Astrocyte (in vitro differentiated cells and primary cell): ENCODE measurements at regions not wholly inside any gene's neighbourhood (a gene's known extent, or its start where the extent isn't known, plus 50 kb on each side); places are given as distances from the start of the nearest gene placed in this dataset.

ENCODE experiments used
- DNase-seq: peaks from one replicate; pipeline ENCODE4 v3.0.0-alpha.2; 2010; ENCODE audit warnings: low read depth
- FAIRE-seq: peaks from 2 replicates; lab custom pipeline; 2011; peaks lifted over from hg19 to GRCh38; lab: Jason Lieb, UNC
- H2AFZ ChIP-seq: 2 replicates; pipeline ENCODE4 v1.6.0; 2012; ENCODE audit warnings: low read depth, low read length, inconsistent platforms
- H3K27ac ChIP-seq: 2 replicates; pipeline ENCODE4 v1.5.1; 2011; ENCODE audit warnings: low read depth, low read length, inconsistent platforms
- H3K27me3 ChIP-seq: 2 replicates; pipeline ENCODE4 v1.6.0; 2011; ENCODE audit warnings: low read length, inconsistent platforms; ENCODE audit not compliant: insufficient read depth
- H3K36me3 ChIP-seq: 2 replicates; pipeline ENCODE4 v1.5.1; 2011; ENCODE audit warnings: low read length, inconsistent platforms; ENCODE audit not compliant: insufficient read depth
- H3K4me1 ChIP-seq: 2 replicates; pipeline ENCODE4 v1.5.1; 2011; ENCODE audit warnings: low read length, inconsistent platforms; ENCODE audit not compliant: insufficient read depth
- H3K4me2 ChIP-seq: 2 replicates; pipeline ENCODE4 v1.6.0; 2012; ENCODE audit warnings: low read length, inconsistent platforms
- H3K4me3 ChIP-seq: 2 replicates; pipeline ENCODE4 v1.5.1; 2011; ENCODE audit warnings: low read depth, mild to moderate bottlenecking, low read length, inconsistent platforms; ENCODE audit not compliant: insufficient read depth
- H3K79me2 ChIP-seq: 2 replicates; pipeline ENCODE4 v1.6.0; 2012; ENCODE audit warnings: mild to moderate bottlenecking, low read length, inconsistent platforms; ENCODE audit not compliant: insufficient read depth
- H3K9ac ChIP-seq: 2 replicates; pipeline ENCODE4 v1.6.0; 2012; ENCODE audit warnings: mild to moderate bottlenecking, low read length, inconsistent platforms
- H3K9me3 ChIP-seq: 2 replicates; pipeline ENCODE4 v1.5.1; 2012; ENCODE audit warnings: low read depth, mild to moderate bottlenecking, low read length, inconsistent platforms; ENCODE audit not compliant: insufficient read depth
- H4K20me1 ChIP-seq: 2 replicates; pipeline ENCODE4 v1.6.0; 2012; ENCODE audit warnings: low read length, inconsistent platforms; ENCODE audit not compliant: insufficient read depth
- H3K27ac Mint-ChIP-seq: one replicate; pipeline ENCODE4 v1.8.0; 2021; ENCODE audit warnings: mild to moderate bottlenecking, mixed read lengths; ENCODE audit not compliant: unreplicated experiment
- H3K27me3 Mint-ChIP-seq: one replicate; pipeline ENCODE4 v1.8.0; 2021; ENCODE audit warnings: low read depth, mixed read lengths; ENCODE audit not compliant: unreplicated experiment
- H3K36me3 Mint-ChIP-seq: one replicate; pipeline ENCODE4 v1.8.0; 2021; ENCODE audit warnings: low read depth, mixed read lengths; ENCODE audit not compliant: unreplicated experiment
- H3K4me1 Mint-ChIP-seq: one replicate; pipeline ENCODE4 v1.8.0; 2021; ENCODE audit warnings: low read depth, mixed read lengths; ENCODE audit not compliant: unreplicated experiment
- H3K4me3 Mint-ChIP-seq: one replicate; pipeline ENCODE4 v1.8.0; 2021; ENCODE audit warnings: mild to moderate bottlenecking, moderate library complexity, mixed read lengths; ENCODE audit not compliant: unreplicated experiment
- H3K9me3 Mint-ChIP-seq: one replicate; pipeline ENCODE4 v1.8.0; 2021; ENCODE audit warnings: mild to moderate bottlenecking, mixed read lengths; ENCODE audit not compliant: unreplicated experiment
- CTCF ChIP-seq: IDR thresholded peaks from 2 replicates; pipeline ENCODE4 v1.5.1; 2011; ENCODE audit warnings: low read depth, mild to moderate bottlenecking, inconsistent platforms, low read length, moderate library complexity; ENCODE audit not compliant: insufficient read depth
- EZH2 ChIP-seq: IDR thresholded peaks from 2 replicates; pipeline ENCODE4 v1.6.1; 2012; ENCODE audit warnings: mild to moderate bottlenecking, low read length, inconsistent platforms; ENCODE audit not compliant: insufficient read depth

- Mint-ChIP-seq H3K4me3 (no peak overlapping the region), H3K9me3 (no peaks in the 10 kb centered on the region), H3K4me1 (no peaks in the 10 kb centered on the region), H3K27me3 (no peaks in the 10 kb centered on the region), H3K27ac (no peak overlapping the region), H3K36me3 (no peaks in the 10 kb centered on the region)
- no peak overlapping the region for H3K9ac ChIP-seq
- H3K36me3 ChIP-seq = no peaks in the 10 kb centered on the region
- H3K4me2 ChIP-seq = no peak overlapping the region
- no peak overlapping the region for H2AFZ ChIP-seq
- FAIRE-seq (no peak), DNase-seq (no peak)
- no peaks in the 10 kb centered on the region for H3K4me1 ChIP-seq
- no peak overlapping the region for H3K4me3 ChIP-seq
- H3K27me3 ChIP-seq = no peaks in the 10 kb centered on the region
- TF ChIP-seq CTCF = no peak
- no peaks in the 10 kb centered on the region for H3K9me3 ChIP-seq
- no peak overlapping the region for H3K27ac ChIP-seq
- H3K79me2 ChIP-seq = no peaks in the 10 kb centered on the region
- H4K20me1 ChIP-seq = no peaks in the 10 kb centered on the region
Observed at GRCh38 chr9:27628311-27628710, 55.0 kb upstream of the C9orf72 start.

DNA sequence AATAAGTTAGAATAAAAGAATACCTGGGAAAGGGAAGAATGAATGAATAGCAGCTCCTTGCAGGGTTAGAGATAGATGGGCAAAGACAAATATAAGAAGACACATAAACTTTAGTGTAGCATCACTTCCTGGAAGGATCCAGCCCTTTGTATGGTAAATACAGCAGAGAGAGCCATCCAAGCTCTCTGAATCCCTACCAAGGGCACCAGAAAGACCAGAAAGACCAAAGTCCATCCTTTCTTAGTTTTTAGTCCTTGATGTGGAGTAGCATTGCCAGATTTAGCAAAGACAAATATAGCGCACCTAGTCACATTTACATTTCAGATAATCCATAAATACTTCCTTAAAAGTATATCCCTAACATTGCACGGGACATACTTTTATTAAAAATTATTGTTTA, 56.1 kb upstream of the C9orf72 start:
- no peaks in the 10 kb centered on the region for H3K27me3 ChIP-seq
- no peak overlapping the region for H2AFZ ChIP-seq
- no peak for TF ChIP-seq EZH2
- TF ChIP-seq CTCF = no peak
- no peaks in the 10 kb centered on the region for H4K20me1 ChIP-seq
- H3K4me3 ChIP-seq = no peak overlapping the region
- no peak overlapping the region for H3K27ac ChIP-seq
- H3K4me1 Mint-ChIP-seq = no peaks in the 10 kb centered on the region
- no peaks in the 10 kb centered on the region for H3K4me1 ChIP-seq
- H3K27ac Mint-ChIP-seq = no peak overlapping the region
- H3K9ac ChIP-seq = no peak overlapping the region
- H3K27me3 Mint-ChIP-seq = no peaks in the 10 kb centered on the region
- DNase-seq (no peak), FAIRE-seq (no peak)
- H3K36me3 Mint-ChIP-seq = no peaks in the 10 kb centered on the region
- no peaks in the 10 kb centered on the region for H3K36me3 ChIP-seq
- H3K4me2 ChIP-seq = no peak overlapping the region
- no peaks in the 10 kb centered on the region for H3K79me2 ChIP-seq
- no peaks in the 10 kb centered on the region for H3K9me3 ChIP-seq
- no peak overlapping the region for H3K4me3 Mint-ChIP-seq
- H3K9me3 Mint-ChIP-seq = no peaks in the 10 kb centered on the region

DNA sequence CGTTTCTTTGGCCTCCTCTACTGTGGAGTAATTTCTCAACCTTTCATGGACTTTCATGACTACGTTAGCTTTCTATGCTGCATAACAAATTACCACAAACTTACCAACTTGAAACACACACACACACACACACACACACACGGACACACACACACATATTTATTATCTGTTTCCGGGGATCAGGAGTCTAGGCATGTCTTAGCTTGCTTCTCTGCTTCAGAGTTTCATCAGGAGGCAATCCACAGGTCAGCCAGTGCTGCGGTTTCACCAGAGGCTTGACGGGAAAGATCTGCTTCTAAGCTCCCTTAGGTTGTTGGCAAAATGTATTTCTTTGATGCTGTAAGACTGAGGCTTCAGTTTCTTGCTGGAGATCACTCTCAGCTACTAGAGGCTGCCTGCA, 59.0 kb upstream of the C9orf72 start:
- DNase-seq (no peak), FAIRE-seq (no peak)
- Histone ChIP-seq H3K79me2 (no peaks in the 10 kb centered on the region), H2AFZ (no peak overlapping the region), H3K36me3 (no peaks in the 10 kb centered on the region), H3K27ac (no peak overlapping the region), H3K9ac (no peak overlapping the region), H3K4me3 (no peak overlapping the region), H3K27me3 (no peaks in the 10 kb centered on the region), H4K20me1 (no peaks in the 10 kb centered on the region), H3K9me3 (no peaks in the 10 kb centered on the region), H3K4me2 (no peak overlapping the region), H3K4me1 (no peaks in the 10 kb centered on the region)
- TF ChIP-seq CTCF = no peak
- no peak for TF ChIP-seq EZH2
- Mint-ChIP-seq H3K27me3 (no peaks in the 10 kb centered on the region), H3K36me3 (no peaks in the 10 kb centered on the region), H3K27ac (no peak overlapping the region), H3K4me1 (no peaks in the 10 kb centered on the region), H3K4me3 (no peak overlapping the region), H3K9me3 (no peaks in the 10 kb centered on the region)
